ENCODE measurements at regions not wholly inside any gene's neighbourhood (a gene's known extent, or its start where the extent isn't known, plus 50 kb on each side); places are given as distances from the start of the nearest gene placed in this dataset.

DNA sequence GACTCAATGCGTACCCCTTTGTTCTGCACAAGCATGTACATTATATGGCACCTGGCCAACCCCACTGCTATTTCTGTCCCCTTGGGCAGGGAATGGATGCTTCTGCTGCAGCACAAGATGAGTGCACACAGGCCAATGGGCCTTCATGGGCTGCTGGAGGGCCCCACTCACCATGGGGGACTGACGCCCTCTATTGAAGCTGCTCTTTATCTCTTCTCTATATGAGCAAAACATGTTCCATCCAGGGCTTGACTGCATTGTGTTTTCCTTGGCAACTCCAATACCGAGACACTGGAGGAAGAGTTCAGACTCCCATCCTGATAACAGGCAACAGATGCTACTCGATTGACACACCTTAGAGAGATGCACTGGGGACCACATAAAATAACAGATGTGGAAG lies 251.6 kb upstream of the NCKAP5 start:
- TF ChIP-seq, protein P1, sequence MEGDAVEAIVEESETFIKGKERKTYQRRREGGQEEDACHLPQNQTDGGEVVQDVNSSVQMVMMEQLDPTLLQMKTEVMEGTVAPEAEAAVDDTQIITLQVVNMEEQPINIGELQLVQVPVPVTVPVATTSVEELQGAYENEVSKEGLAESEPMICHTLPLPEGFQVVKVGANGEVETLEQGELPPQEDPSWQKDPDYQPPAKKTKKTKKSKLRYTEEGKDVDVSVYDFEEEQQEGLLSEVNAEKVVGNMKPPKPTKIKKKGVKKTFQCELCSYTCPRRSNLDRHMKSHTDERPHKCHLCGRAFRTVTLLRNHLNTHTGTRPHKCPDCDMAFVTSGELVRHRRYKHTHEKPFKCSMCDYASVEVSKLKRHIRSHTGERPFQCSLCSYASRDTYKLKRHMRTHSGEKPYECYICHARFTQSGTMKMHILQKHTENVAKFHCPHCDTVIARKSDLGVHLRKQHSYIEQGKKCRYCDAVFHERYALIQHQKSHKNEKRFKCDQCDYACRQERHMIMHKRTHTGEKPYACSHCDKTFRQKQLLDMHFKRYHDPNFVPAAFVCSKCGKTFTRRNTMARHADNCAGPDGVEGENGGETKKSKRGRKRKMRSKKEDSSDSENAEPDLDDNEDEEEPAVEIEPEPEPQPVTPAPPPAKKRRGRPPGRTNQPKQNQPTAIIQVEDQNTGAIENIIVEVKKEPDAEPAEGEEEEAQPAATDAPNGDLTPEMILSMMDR (IDR thresholded peaks at IDR 0.05; ENCODE audit: insufficient read depth, low read depth, low read length, missing control alignments), result no peak
- no peak overlapping the region for H3K4me3 ChIP-seq (ENCODE audit: low read depth, low read length)
- no peak for DNase-seq (ENCODE audit: low read depth)

- no peak for DNase-seq (ENCODE audit: low read depth)
- H3K4me3 ChIP-seq (ENCODE audit: low read depth, low read length), result no peak overlapping the region
- TF ChIP-seq, protein P1 (IDR thresholded peaks at IDR 0.05; ENCODE audit: insufficient read depth, low read depth, low read length, missing control alignments), result no peak
These were observed 253.0 kb upstream of the NCKAP5 start for GRCh38 chr2:133821107-133821760.

DNA sequence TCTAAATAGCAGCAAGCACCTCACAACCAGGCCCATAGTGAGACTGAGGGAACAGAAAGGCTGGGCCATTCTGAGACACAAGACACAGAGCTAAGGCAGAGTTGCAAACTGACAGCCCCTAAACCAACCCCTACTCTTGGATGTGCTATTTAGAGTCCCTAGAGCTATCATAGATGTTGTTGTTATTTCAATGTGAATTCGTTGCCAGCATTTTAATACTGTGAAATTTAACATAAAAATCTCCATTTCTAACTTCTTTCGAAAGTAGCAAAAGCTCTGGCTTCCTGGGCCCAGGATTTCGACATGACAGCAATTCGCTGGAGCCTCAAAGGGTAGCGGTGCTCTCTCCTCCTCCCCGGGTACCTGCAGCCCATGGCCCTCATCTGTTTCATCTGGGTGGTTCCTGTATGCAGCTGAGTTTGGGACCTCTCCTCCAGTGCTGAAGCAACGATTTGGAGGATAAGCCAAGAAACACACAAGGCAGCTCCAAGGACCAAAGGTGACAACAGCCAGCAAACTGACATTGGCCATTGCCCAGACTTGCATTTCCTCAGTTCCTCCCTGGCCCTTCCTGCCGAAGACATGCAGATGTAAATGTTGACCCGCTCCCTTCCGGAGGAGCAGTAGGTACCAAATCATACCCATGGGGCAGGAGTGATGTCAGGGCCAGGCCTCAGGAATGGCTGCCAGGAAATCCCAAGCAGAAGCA lies 254.4 kb upstream of the NCKAP5 start:
- no peak for DNase-seq (ENCODE audit: low read depth)
- H3K4me3 ChIP-seq (ENCODE audit: low read depth, low read length), result no peak overlapping the region
- TF ChIP-seq, protein P1 (IDR thresholded peaks at IDR 0.05; ENCODE audit: insufficient read depth, low read depth, low read length, missing control alignments), result no peak

DNA sequence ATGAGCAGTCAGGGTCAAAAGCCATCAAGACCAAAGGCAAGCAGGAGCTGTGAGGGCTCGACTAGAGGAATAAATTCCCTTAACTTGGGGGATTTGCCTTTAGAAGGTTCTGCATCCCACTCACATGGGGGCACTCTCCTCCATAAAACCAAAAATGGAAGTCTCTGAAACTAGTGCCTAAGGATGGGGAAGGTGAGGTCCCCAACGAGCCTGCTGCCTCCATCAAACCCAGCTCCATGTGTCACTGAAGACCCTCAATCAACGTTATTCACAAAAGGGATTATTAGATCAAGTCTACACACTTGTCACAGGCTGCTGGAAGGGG lies 254.9 kb upstream of the NCKAP5 start:
- H3K4me3 ChIP-seq (ENCODE audit: low read depth, low read length), result no peak overlapping the region
- TF ChIP-seq, protein P1 (IDR thresholded peaks at IDR 0.05; ENCODE audit: insufficient read depth, low read depth, low read length, missing control alignments), result no peak
- no peak for DNase-seq (ENCODE audit: low read depth)

DNA sequence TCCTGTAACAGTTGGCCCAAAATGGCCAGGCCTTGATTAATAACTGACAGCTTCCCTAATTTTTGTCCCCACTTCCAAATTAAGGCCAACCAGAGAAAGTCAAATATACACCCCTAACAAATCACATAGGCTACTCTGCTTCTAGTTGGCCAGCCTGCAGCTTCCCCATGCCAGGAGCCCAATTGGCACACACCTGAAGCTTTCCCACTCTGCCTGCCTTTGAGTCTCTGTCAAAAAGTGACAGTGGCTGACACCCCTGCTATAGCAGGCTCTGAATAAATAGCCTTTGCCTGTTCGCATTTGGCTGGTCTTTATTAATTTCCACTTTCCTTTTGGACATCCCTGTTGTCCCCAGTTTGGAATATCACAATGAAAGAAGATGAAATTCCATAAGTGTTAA lies 256.6 kb upstream of the NCKAP5 start:
- no peak for DNase-seq (ENCODE audit: low read depth)
- TF ChIP-seq, protein P1 (IDR thresholded peaks at IDR 0.05; ENCODE audit: insufficient read depth, low read depth, low read length, missing control alignments), result no peak
- H3K4me3 ChIP-seq (ENCODE audit: low read depth, low read length), result no peak overlapping the region

GRCh38 chr2:133825778-133826177 lies 257.5 kb upstream of the NCKAP5 start:
- no peak for DNase-seq (ENCODE audit: low read depth)
- H3K4me3 ChIP-seq (ENCODE audit: low read depth, low read length), result no peak overlapping the region
- TF ChIP-seq, protein P1 (IDR thresholded peaks at IDR 0.05; ENCODE audit: insufficient read depth, low read depth, low read length, missing control alignments), result no peak

DNA sequence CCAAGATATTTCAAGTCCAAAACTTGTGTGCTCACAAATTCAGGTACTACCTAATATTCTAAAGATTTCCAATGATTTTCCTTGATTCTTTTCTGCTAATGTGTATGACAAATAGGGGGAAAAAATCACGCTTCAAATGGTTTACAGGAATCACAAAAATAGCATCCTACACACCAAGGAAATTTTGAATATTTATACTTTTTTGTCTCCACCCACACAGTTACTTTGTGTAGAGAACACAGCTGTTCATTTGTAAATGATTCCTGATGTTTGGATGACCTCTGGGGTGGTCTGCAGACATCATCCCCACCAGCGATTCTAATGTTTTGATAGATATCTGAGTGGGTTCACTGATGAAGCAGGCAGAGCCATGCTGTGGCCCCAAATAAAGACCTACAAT lies 260.6 kb upstream of the NCKAP5 start:
- TF ChIP-seq, protein P1 (IDR thresholded peaks at IDR 0.05; ENCODE audit: insufficient read depth, low read depth, low read length, missing control alignments), result no peak
- H3K4me3 ChIP-seq (ENCODE audit: low read depth, low read length), result no peak overlapping the region
- no peak for DNase-seq (ENCODE audit: low read depth)

All from GM12865 (cell line).